HG03460 (cell line): ENCODE measurements at regions not wholly inside any gene's neighbourhood (a gene's known extent, or its start where the extent isn't known, plus 50 kb on each side); places are given as distances from the start of the nearest gene placed in this dataset.
"Not testable (repeated sequence)": the region's sequence is repeated elsewhere in the genome, so short reads cannot be mapped to it uniquely, and the experiment has no call there.

Experiments used
- ATAC-seq: cut with Tn5 transposase; IDR thresholded peaks from one replicate; pipeline ENCODE4 v1.9.1; 2021; ENCODE audit not compliant: unreplicated experiment

GRCh38 chr14:45633220-45633984, 380.4 kb upstream of the MIS18BP1 start:
- ATAC-seq: no peak

DNA sequence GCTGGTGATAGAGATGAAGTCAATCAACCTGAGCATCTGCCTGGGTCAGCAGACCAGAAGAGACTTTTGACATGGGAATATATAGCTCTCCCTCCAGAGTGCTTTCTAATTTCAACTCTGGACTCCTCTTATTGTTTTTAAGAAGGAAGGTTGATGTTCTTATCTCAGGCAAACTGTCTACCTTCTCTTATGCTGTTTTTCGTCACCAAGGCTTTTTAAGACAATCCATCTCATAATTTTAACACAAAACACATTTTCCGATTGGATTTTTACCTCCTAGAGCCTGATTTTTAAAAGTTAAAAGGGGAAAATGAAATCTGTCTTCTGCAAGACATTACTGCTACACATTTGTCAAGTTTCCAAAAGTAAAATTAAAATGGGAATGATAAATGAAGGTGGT, 368.7 kb upstream of the MIS18BP1 start:
- ATAC-seq: no peak

DNA sequence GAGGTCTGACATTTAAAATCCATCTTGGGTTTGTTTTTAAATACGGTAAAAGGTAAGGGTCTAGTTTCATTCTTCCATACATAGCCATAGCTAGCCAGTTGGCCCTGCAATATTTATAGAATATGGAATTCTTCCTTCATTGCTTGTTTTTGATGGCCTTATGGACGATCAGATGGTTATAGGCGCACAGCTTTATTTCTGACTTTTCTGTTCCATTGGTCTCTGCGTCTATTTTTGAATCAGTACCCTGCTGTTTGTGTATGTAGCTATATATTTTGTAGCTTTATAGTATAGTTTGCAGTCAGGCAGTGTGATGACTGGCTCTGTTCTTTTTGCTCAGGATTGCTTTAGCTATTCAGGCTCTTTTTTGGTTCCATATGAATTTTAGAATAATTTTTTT, 366.8 kb upstream of the MIS18BP1 start:
- ATAC-seq: no peak

DNA sequence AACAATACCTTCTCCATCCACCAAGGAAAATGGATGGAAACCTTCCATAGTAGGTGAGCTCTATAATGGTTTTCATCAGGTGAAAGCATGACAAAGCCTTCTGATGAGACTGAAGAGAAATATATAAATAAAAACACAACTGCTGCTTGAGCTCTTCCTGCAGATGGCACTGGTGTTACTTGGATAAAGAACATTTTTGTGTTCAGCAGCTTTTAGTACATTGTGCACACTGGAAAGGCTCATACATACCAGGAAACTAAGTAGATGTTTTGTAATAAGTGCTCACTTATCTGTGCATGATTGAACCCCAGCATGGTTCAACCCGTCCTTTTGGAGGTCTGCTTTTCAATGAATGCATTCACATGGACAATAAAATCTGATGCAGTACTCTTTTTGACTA, 357.3 kb upstream of the MIS18BP1 start:
- no peak for ATAC-seq

- ATAC-seq: no peak
These were observed 334.1 kb upstream of the MIS18BP1 start for GRCh38 chr14:45587142-45587541.

DNA sequence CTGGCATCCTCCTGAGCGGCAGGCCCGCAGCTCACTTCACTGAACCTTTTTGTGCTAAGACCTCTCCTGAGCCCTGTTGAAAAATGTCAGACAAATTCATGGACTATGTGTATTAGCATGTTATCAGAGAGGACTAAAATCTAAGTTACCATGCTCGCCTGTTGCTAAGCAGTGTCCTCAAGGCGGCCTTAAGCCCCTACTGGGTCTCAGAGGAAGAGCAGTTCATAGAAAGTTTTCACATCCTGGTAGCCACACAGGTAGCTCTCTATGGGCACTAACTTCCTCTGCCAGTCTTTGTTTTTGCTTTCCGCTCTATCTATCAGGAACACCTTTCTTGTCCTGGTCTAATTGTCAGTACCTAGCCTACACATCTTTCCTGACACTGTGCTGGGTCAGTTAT, 306.6 kb upstream of the MIS18BP1 start:
- no peak for ATAC-seq

GRCh38 chr14:45558183-45558582, 305.2 kb upstream of the MIS18BP1 start:
- no peak for ATAC-seq

- ATAC-seq: no peak
These were observed 301.0 kb upstream of the MIS18BP1 start for GRCh38 chr14:45553981-45554380.

DNA sequence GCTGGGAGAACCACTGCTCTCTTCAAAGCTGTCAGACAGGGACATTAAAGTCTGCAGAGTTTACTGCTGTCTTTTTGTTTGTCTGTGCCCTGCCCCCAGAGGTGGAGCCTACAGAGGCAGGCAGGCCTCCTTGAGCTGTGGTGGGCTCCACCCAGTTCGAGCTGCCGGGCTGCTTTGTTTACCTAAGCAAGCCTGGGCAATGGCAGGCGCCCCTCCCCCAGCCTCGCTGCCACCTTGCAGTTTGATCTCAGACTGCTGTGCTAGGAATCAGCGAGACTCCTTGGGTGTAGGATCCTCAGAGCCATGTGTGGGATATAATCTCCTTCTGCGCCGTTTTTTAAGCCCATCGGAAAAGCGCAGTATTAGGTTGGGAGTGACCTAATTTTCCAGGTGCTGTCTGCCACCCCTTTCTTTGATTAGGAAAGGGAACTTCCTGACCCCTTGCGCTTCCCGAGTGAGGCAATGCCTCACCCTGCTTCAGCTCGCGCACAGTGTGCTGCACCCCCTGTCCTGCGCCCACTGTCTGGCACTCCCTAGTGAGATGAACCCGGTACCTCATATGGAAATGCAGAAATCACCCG, 298.3 kb upstream of the MIS18BP1 start:
- ATAC-seq: not testable (repeated sequence)

DNA sequence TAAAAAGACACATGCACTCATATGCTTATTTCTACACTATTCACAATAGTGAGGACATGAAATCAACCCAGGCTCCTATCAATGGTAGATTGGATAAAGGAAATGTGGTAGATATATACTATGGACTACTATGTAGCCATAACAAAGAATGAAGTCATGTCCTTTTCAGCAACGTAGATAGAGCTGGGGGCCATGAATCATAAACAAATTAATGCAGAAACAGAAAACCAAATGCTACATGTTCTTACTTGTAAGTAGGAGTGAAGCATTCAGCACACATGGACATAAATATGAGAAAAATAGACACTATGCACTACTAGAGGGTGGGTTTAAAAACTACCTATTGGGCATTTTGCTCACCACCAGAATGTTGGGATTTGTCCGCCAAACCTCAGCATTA, 278.0 kb upstream of the MIS18BP1 start:
- no peak for ATAC-seq

DNA sequence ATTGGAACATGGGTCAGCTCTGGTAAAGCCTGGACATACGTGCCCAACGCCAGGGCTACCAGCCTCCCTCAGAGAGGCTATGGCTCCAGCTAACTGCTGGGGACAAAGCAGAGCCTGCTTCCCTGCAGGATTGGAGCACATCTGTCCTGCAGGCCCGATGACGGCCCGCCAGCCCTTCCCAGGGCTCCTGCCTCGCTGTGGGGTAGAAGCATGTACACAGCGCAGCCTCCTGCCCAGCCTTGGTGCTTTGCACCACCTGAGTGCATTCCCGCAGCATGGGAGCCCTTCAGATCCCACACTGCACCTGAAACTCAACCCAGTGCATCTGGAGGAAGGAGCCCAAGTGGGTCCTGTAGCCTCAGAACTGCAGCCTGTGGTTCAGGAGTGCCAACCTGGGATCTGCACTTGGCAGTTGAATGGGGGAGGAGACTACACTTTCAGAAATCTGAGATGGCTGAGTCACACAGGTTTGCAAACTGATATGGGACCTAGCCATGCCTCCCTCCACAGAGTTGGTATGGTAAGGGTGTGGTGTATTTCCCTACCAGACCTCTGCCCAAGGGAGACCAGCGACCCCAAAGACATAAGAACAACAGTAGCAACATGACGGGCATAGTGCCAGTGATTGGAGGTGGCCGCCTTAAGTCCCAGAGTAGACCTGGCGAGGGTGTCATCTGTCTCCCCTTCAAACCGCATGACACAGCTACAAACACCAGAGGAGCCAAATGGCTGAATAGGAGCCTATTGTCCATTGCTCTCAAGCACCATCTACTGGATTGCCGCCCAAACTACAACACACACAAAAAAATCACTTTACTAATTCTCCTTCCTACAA, 273.9 kb upstream of the MIS18BP1 start:
- ATAC-seq: no peak

DNA sequence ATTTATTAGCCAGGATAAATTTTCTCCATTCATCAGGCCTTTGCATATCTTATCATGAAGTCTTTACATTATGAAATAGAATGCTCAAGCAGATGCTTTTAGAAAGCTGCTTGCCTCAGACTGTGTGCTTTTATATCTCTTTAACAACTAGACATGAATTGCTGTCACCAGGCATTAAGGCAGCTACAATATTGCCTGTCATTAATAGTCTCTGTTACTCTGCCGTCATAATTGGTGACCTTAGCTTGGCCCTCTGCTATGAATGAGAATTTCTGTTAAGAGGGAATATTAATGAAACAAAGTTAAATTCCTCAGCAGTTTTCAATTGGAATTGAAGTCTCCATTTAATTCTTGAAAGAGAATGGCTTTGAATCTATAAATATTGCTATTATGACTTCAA, 266.8 kb upstream of the MIS18BP1 start:
- no peak for ATAC-seq

GRCh38 chr14:45492876-45493275, 239.9 kb upstream of the MIS18BP1 start:
- no peak for ATAC-seq

- ATAC-seq: no peak
These were observed 238.9 kb upstream of the MIS18BP1 start for GRCh38 chr14:45491914-45492313.

- ATAC-seq: no peak
These were observed 233.6 kb upstream of the MIS18BP1 start for GRCh38 chr14:45486599-45486998.

GRCh38 chr14:45467023-45467422, 214.0 kb upstream of the MIS18BP1 start:
- no peak for ATAC-seq

DNA sequence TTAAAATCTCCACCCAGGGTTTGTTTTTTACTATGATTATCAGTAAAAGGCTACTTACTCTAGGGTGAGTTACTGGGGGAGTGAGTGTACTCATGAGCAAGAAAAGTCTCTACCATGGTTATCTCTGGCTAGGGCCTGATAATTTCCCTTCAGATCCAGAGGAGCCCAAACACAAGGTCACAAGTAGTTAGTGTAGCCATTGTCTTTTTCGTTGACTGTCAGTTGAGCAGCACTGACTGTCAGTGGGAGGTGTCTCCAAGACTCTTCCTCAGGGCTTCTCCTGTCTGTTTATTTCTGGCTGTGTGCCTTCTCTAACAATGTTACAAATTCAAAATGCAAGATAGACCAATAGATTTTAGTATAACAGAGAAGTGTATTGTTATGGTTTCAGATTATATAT, 181.2 kb upstream of the MIS18BP1 start:
- ATAC-seq: no peak

DNA sequence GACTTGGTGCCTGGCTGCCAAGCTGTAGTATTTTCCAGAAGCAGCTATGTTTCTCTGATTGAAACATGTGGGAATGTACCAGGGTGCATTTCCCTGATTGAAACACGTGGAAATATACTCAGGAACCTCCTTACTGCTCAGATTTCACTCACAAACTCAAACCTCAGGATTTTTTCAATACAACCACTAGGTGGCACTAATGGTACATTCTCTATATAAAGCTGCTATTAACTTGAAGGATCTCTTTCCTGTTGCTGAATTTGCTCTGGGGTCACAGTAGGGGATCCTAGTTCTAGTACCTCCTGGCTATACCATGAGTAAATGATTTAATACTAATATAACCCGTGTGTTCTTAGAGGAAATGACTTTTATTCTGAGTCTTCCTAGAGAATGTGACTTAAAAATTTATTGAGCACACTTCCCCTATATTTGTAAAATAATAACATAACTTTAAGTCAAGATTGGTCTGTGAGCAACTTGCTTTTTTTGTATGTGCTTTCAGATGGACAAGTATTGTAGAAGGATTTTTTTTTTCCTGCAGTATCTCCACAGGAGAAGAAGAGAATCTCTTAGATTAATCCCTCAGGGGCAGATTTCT, 173.8 kb upstream of the MIS18BP1 start:
- no peak for ATAC-seq

DNA sequence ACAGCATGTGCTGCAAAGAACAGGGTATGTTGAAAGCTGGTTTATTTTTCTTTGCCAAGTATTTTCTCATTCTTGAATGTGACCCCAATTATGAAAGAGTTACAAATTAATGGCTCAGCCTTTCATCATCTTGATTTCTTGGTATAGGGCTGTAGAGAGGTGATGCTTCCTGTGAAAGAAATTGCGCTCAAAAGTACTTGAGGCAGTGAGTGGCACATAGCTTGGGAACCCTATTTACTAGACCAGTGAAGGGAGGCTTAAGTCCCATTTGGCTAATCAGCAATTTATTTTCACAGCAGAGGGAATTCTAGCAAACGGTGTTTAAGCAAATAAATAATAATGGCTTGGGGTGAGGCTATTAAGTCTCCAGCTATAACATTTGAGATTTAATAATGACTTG, 153.9 kb upstream of the MIS18BP1 start:
- no peak for ATAC-seq

GRCh38 chr14:45400950-45401640, 148.1 kb upstream of the MIS18BP1 start:
- ATAC-seq: no peak

- ATAC-seq: no peak
These were observed 147.5 kb upstream of the MIS18BP1 start for GRCh38 chr14:45400509-45400908.
